Type B pancreatic cell (in vitro differentiated cells): ENCODE measurements at regions not wholly inside any gene's neighbourhood (a gene's known extent, or its start where the extent isn't known, plus 50 kb on each side); places are given as distances from the start of the nearest gene placed in this dataset.

Experiments
- DNase-seq: peaks from one replicate; pipeline ENCODE4 v3.0.0; 2021; ENCODE audit warnings: mixed read lengths; ENCODE audit not compliant: unreplicated experiment; ENCODE audit errors: extremely low spot score
- H3K27ac Mint-ChIP-seq: 2 replicates; pipeline ENCODE4 v1.8.0; 2021; ENCODE audit warnings: mild to moderate bottlenecking, mixed read lengths
- H3K27me3 Mint-ChIP-seq: 2 replicates; pipeline ENCODE4 v1.8.0; 2021; ENCODE audit warnings: mixed read lengths
- H3K36me3 Mint-ChIP-seq: 2 replicates; pipeline ENCODE4 v1.8.0; 2021; ENCODE audit warnings: mixed read lengths
- H3K4me1 Mint-ChIP-seq: one replicate; pipeline ENCODE4 v1.8.0; 2021; ENCODE audit warnings: mixed read lengths; ENCODE audit not compliant: unreplicated experiment
- H3K4me3 Mint-ChIP-seq: 2 replicates; pipeline ENCODE4 v1.8.0; 2021; ENCODE audit warnings: mild to moderate bottlenecking, mixed read lengths
- H3K9me3 Mint-ChIP-seq: 2 replicates; pipeline ENCODE4 v1.8.0; 2021; ENCODE audit warnings: mixed read lengths
- CTCF ChIP-seq: fragments of 200-600 bp; sonication (generic); conservative IDR thresholded peaks from 2 replicates; pipeline ENCODE4 v1.5.0; 2021; ENCODE audit warnings: antibody characterized with exemption, mild to moderate bottlenecking

GRCh38 chr11:128335729-128336128, 251.6 kb downstream of the ETS1 start:
- Mint-ChIP-seq H3K36me3 (no peaks in the 10 kb centered on the region), H3K4me3 (no peak overlapping the region), H3K27me3 (peaks cover 9% of the 10 kb centered on the region), H3K27ac (no peak overlapping the region), H3K9me3 (no peaks in the 10 kb centered on the region), H3K4me1 (peaks cover 38% of the 10 kb centered on the region)
- DNase-seq: no peak
- no peak for TF ChIP-seq CTCF

- peaks cover 48% of the 10 kb centered on the region for H3K4me1 Mint-ChIP-seq
- peaks cover 14% of the 10 kb centered on the region for H3K27me3 Mint-ChIP-seq
- H3K27ac Mint-ChIP-seq: no peak overlapping the region
- DNase-seq: no peak
- H3K9me3 Mint-ChIP-seq: no peaks in the 10 kb centered on the region
- no peak overlapping the region for H3K4me3 Mint-ChIP-seq
- no peak for TF ChIP-seq CTCF
- H3K36me3 Mint-ChIP-seq: no peaks in the 10 kb centered on the region
Observed at GRCh38 chr11:128334311-128335044, 252.9 kb downstream of the ETS1 start.

- H3K36me3 Mint-ChIP-seq: no peaks in the 10 kb centered on the region
- no peak overlapping the region for H3K27ac Mint-ChIP-seq
- peaks cover 19% of the 10 kb centered on the region for H3K27me3 Mint-ChIP-seq
- TF ChIP-seq CTCF: no peak
- H3K9me3 Mint-ChIP-seq: peaks cover 4% of the 10 kb centered on the region
- DNase-seq: no peak
- H3K4me3 Mint-ChIP-seq: no peak overlapping the region
- H3K4me1 Mint-ChIP-seq: peaks cover 47% of the 10 kb centered on the region
Observed at GRCh38 chr11:128331317-128331716, 256.0 kb downstream of the ETS1 start.

- Mint-ChIP-seq H3K9me3 (peaks cover 4% of the 10 kb centered on the region), H3K27ac (no peak overlapping the region), H3K4me3 (no peak overlapping the region), H3K4me1 (peaks cover 36% of the 10 kb centered on the region), H3K36me3 (no peaks in the 10 kb centered on the region), H3K27me3 (peaks cover 17% of the 10 kb centered on the region)
- DNase-seq: no peak
- no peak for TF ChIP-seq CTCF
Observed at GRCh38 chr11:128330203-128330602, 257.2 kb downstream of the ETS1 start.

GRCh38 chr11:128328955-128329551, 258.3 kb downstream of the ETS1 start:
- no peak overlapping the region for H3K27ac Mint-ChIP-seq
- H3K4me1 Mint-ChIP-seq: peaks cover 25% of the 10 kb centered on the region
- DNase-seq: no peak
- no peak overlapping the region for H3K4me3 Mint-ChIP-seq
- peaks cover 4% of the 10 kb centered on the region for H3K9me3 Mint-ChIP-seq
- H3K27me3 Mint-ChIP-seq: peaks cover 20% of the 10 kb centered on the region
- H3K36me3 Mint-ChIP-seq: no peaks in the 10 kb centered on the region
- TF ChIP-seq CTCF: no peak
